ENCODE measurements at regions not wholly inside any gene's neighbourhood (a gene's known extent, or its start where the extent isn't known, plus 50 kb on each side); places are given as distances from the start of the nearest gene placed in this dataset.

GRCh38 chr1:193681422-193681821, 495.0 kb upstream of the B3GALT2 start:
- Histone ChIP-seq H3K9me3 (ENCODE audit: control insufficient read depth, low read length) (no peaks in the 10 kb centered on the region), H3K9ac (ENCODE audit: low read length) (no peak overlapping the region), H3K27me3 (ENCODE audit: control insufficient read depth, insufficient read depth, low read length) (no peaks in the 10 kb centered on the region), H3K4me1 (ENCODE audit: control insufficient read depth, insufficient read depth, low read length) (no peaks in the 10 kb centered on the region), H3K4me3 (ENCODE audit: low read length) (no peak overlapping the region), H3K36me3 (ENCODE audit: control insufficient read depth, insufficient read depth, low read length) (no peaks in the 10 kb centered on the region)

GRCh38 chr1:193680924-193681316, 494.5 kb upstream of the B3GALT2 start:
- no peaks in the 10 kb centered on the region for H3K4me1 ChIP-seq (ENCODE audit: control insufficient read depth, insufficient read depth, low read length)
- no peaks in the 10 kb centered on the region for H3K27me3 ChIP-seq (ENCODE audit: control insufficient read depth, insufficient read depth, low read length)
- H3K9me3 ChIP-seq (ENCODE audit: control insufficient read depth, low read length): no peaks in the 10 kb centered on the region
- H3K36me3 ChIP-seq (ENCODE audit: control insufficient read depth, insufficient read depth, low read length): no peaks in the 10 kb centered on the region
- H3K9ac ChIP-seq (ENCODE audit: low read length): no peak overlapping the region
- H3K4me3 ChIP-seq (ENCODE audit: low read length): no peak overlapping the region

GRCh38 chr1:193680247-193680923, 494.0 kb upstream of the B3GALT2 start:
- H3K36me3 ChIP-seq (ENCODE audit: control insufficient read depth, insufficient read depth, low read length): no peaks in the 10 kb centered on the region
- no peaks in the 10 kb centered on the region for H3K4me1 ChIP-seq (ENCODE audit: control insufficient read depth, insufficient read depth, low read length)
- no peak overlapping the region for H3K4me3 ChIP-seq (ENCODE audit: low read length)
- H3K9me3 ChIP-seq (ENCODE audit: control insufficient read depth, low read length): no peaks in the 10 kb centered on the region
- no peaks in the 10 kb centered on the region for H3K27me3 ChIP-seq (ENCODE audit: control insufficient read depth, insufficient read depth, low read length)
- no peak overlapping the region for H3K9ac ChIP-seq (ENCODE audit: low read length)

- Histone ChIP-seq H3K9me3 (ENCODE audit: control insufficient read depth, low read length) (no peaks in the 10 kb centered on the region), H3K4me1 (ENCODE audit: control insufficient read depth, insufficient read depth, low read length) (no peaks in the 10 kb centered on the region), H3K9ac (ENCODE audit: low read length) (no peak overlapping the region), H3K36me3 (ENCODE audit: control insufficient read depth, insufficient read depth, low read length) (no peaks in the 10 kb centered on the region), H3K27me3 (ENCODE audit: control insufficient read depth, insufficient read depth, low read length) (no peaks in the 10 kb centered on the region), H3K4me3 (ENCODE audit: low read length) (no peak overlapping the region)
Measured at GRCh38 chr1:193677874-193678273, 491.5 kb upstream of the B3GALT2 start.

GRCh38 chr1:193676996-193677549, 490.7 kb upstream of the B3GALT2 start:
- no peaks in the 10 kb centered on the region for H3K36me3 ChIP-seq (ENCODE audit: control insufficient read depth, insufficient read depth, low read length)
- H3K9ac ChIP-seq (ENCODE audit: low read length): no peak overlapping the region
- no peak overlapping the region for H3K4me3 ChIP-seq (ENCODE audit: low read length)
- H3K4me1 ChIP-seq (ENCODE audit: control insufficient read depth, insufficient read depth, low read length): no peaks in the 10 kb centered on the region
- no peaks in the 10 kb centered on the region for H3K27me3 ChIP-seq (ENCODE audit: control insufficient read depth, insufficient read depth, low read length)
- H3K9me3 ChIP-seq (ENCODE audit: control insufficient read depth, low read length): no peaks in the 10 kb centered on the region

GRCh38 chr1:193674292-193674944, 488.0 kb upstream of the B3GALT2 start:
- Histone ChIP-seq H3K27me3 (ENCODE audit: control insufficient read depth, insufficient read depth, low read length) (no peaks in the 10 kb centered on the region), H3K36me3 (ENCODE audit: control insufficient read depth, insufficient read depth, low read length) (no peaks in the 10 kb centered on the region), H3K4me1 (ENCODE audit: control insufficient read depth, insufficient read depth, low read length) (no peaks in the 10 kb centered on the region), H3K4me3 (ENCODE audit: low read length) (no peak overlapping the region), H3K9me3 (ENCODE audit: control insufficient read depth, low read length) (no peaks in the 10 kb centered on the region), H3K9ac (ENCODE audit: low read length) (no peak overlapping the region)

GRCh38 chr1:193666485-193667083, 480.2 kb upstream of the B3GALT2 start:
- Histone ChIP-seq H3K27me3 (ENCODE audit: control insufficient read depth, insufficient read depth, low read length) (no peaks in the 10 kb centered on the region), H3K4me1 (ENCODE audit: control insufficient read depth, insufficient read depth, low read length) (no peaks in the 10 kb centered on the region), H3K9ac (ENCODE audit: low read length) (no peak overlapping the region), H3K9me3 (ENCODE audit: control insufficient read depth, low read length) (no peaks in the 10 kb centered on the region), H3K36me3 (ENCODE audit: control insufficient read depth, insufficient read depth, low read length) (no peaks in the 10 kb centered on the region), H3K4me3 (ENCODE audit: low read length) (no peak overlapping the region)

GRCh38 chr1:193663965-193664364, 477.6 kb upstream of the B3GALT2 start:
- Histone ChIP-seq H3K4me3 (ENCODE audit: low read length) (no peak overlapping the region), H3K9ac (ENCODE audit: low read length) (no peak overlapping the region), H3K9me3 (ENCODE audit: control insufficient read depth, low read length) (no peaks in the 10 kb centered on the region), H3K36me3 (ENCODE audit: control insufficient read depth, insufficient read depth, low read length) (no peaks in the 10 kb centered on the region), H3K4me1 (ENCODE audit: control insufficient read depth, insufficient read depth, low read length) (no peaks in the 10 kb centered on the region), H3K27me3 (ENCODE audit: control insufficient read depth, insufficient read depth, low read length) (no peaks in the 10 kb centered on the region)

GRCh38 chr1:193662030-193662429, 475.6 kb upstream of the B3GALT2 start:
- Histone ChIP-seq H3K9ac (ENCODE audit: low read length) (no peak overlapping the region), H3K4me1 (ENCODE audit: control insufficient read depth, insufficient read depth, low read length) (no peaks in the 10 kb centered on the region), H3K4me3 (ENCODE audit: low read length) (no peak overlapping the region), H3K9me3 (ENCODE audit: control insufficient read depth, low read length) (no peaks in the 10 kb centered on the region), H3K27me3 (ENCODE audit: control insufficient read depth, insufficient read depth, low read length) (no peaks in the 10 kb centered on the region), H3K36me3 (ENCODE audit: control insufficient read depth, insufficient read depth, low read length) (no peaks in the 10 kb centered on the region)

- H3K9ac ChIP-seq (ENCODE audit: low read length): no peak overlapping the region
- H3K4me1 ChIP-seq (ENCODE audit: control insufficient read depth, insufficient read depth, low read length): no peaks in the 10 kb centered on the region
- H3K27me3 ChIP-seq (ENCODE audit: control insufficient read depth, insufficient read depth, low read length): no peaks in the 10 kb centered on the region
- no peak overlapping the region for H3K4me3 ChIP-seq (ENCODE audit: low read length)
- no peaks in the 10 kb centered on the region for H3K9me3 ChIP-seq (ENCODE audit: control insufficient read depth, low read length)
- H3K36me3 ChIP-seq (ENCODE audit: control insufficient read depth, insufficient read depth, low read length): no peaks in the 10 kb centered on the region
Measured at GRCh38 chr1:193661385-193661784, 475.0 kb upstream of the B3GALT2 start.

GRCh38 chr1:193660428-193660827, 474.0 kb upstream of the B3GALT2 start:
- H3K9me3 ChIP-seq (ENCODE audit: control insufficient read depth, low read length): no peaks in the 10 kb centered on the region
- no peaks in the 10 kb centered on the region for H3K27me3 ChIP-seq (ENCODE audit: control insufficient read depth, insufficient read depth, low read length)
- H3K4me1 ChIP-seq (ENCODE audit: control insufficient read depth, insufficient read depth, low read length): no peaks in the 10 kb centered on the region
- H3K9ac ChIP-seq (ENCODE audit: low read length): no peak overlapping the region
- H3K4me3 ChIP-seq (ENCODE audit: low read length): no peak overlapping the region
- no peaks in the 10 kb centered on the region for H3K36me3 ChIP-seq (ENCODE audit: control insufficient read depth, insufficient read depth, low read length)

- no peak overlapping the region for H3K4me3 ChIP-seq (ENCODE audit: low read length)
Measured at GRCh38 chr1:193658691-193659090, 472.3 kb upstream of the B3GALT2 start.

More at GRCh38 chr1:193658691-193659090, 472.3 kb upstream of the B3GALT2 start:
- H3K9ac ChIP-seq (ENCODE audit: low read length): no peak overlapping the region
- H3K9me3 ChIP-seq (ENCODE audit: control insufficient read depth, low read length): no peaks in the 10 kb centered on the region
- H3K27me3 ChIP-seq (ENCODE audit: control insufficient read depth, insufficient read depth, low read length): no peaks in the 10 kb centered on the region
- no peaks in the 10 kb centered on the region for H3K4me1 ChIP-seq (ENCODE audit: control insufficient read depth, insufficient read depth, low read length)
- H3K36me3 ChIP-seq (ENCODE audit: control insufficient read depth, insufficient read depth, low read length): no peaks in the 10 kb centered on the region
